ENCODE measurements at regions not wholly inside any gene's neighbourhood (a gene's known extent, or its start where the extent isn't known, plus 50 kb on each side); places are given as distances from the start of the nearest gene placed in this dataset.

DNA sequence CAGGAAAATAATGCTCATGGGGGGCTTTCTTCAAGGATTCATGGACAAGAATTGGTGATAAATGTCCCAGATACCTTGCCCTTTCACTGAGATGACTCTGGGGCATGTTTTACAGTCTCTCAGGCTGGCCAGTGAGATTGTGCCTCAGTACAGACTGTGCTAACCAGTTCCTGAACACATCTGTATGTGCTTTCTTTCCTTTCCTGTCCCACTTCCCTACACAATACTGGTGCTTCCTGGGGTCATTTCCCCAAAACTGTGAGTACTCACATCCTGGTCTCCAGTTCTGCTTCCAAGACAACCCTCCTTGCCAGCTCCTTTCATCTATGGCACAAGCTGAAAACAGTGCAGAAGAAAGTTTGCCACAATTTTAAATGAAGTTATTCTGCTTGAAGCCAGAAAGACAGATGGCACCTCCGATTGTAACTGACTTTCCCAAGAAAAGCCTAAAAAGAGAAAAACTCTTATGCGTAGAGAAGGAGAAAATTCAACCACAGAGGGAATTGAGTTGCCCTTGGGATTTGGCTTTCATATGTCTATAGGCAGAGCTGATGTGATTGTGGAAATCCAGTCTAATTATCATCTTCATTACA is 134.7 kb downstream of the DRD1 start:
- intact Hi-C loops (cut with DNase I) = no loop called here
- ATAC-seq (no peak), DNase-seq (ENCODE audit: missing footprints) (no peak)

DNA sequence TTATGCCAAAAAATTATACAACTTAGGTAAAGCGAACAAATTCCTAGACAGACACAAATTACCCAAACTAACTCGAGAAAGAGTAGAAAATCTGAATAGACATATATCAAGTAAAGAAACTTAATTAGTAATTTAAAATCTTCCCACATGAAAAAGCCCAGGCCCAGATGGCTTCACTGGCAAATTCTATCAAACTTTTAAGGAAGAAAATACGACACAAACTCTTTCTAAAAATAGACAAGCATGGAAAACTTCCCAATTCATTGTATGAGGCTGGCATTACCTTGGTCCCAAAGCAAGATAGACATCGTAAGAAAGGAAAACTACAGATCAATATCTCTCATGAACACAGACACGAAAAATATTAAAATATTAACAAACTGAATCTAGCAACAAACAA is 135.3 kb downstream of the DRD1 start:
- ATAC-seq = no peak
- intact Hi-C loops (cut with DNase I) = no loop called here
- DNase-seq (ENCODE audit: missing footprints) = no peak

DNA sequence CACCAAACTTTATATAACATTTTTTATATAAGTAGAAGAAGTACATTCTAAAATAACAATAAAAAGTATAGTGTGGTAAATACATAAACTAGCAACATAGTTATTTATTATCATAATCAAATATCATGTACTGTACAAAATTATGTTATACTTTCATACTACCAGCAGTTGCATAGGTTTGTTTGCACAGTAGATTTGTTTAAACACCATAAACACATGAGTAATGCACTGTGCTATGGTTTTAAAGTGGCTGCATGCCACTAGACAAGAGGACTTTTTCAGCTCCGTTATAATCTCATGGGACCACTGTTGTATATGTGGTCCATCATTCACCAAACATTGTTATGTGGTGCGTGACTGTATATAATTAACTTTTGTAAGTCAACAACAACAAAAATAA is 137.6 kb downstream of the DRD1 start:
- DNase-seq (ENCODE audit: missing footprints) = no peak
- intact Hi-C loops (cut with DNase I) = no loop called here
- ATAC-seq = no peak

DNA sequence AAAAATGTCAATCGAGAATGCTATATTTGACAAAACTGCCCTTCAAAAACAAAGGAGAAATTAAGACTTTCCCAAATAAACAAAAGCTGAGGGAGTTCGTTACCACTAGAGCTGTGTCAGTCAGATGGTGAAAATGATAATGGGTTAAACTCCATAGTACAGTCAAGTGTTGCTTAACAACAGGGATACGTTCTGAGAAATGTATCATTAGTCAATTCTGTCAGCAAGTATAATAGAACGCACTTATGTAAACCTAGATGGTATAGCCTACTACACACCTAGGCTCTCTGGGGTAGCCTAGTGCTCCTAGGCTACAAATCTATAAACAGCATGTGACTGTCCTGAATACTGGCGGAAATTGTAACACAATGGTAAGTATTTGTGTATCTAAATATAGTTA is 138.7 kb downstream of the DRD1 start:
- ATAC-seq (no peak), DNase-seq (ENCODE audit: missing footprints) (no peak)
- intact Hi-C loops (cut with DNase I) = no loop called here

DNA sequence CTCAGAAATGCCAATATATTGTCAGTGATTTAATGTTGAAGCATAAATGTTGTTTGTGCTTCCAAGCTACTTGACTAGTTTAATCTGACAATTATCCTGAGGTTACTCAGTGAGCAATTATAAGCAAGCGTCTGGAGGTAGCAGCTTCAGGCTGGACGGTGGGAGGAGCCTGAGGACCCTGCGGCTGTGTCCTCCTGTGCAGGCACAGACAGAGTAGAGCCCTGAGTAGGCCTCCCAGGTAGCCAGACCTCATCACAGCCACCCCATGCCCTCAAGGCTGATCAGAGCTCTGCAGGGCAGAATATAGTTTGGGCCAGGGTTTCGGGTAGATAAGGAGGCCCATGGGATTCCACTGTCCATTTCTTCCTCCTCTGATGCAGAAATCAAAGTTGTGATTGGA is 153.6 kb downstream of the DRD1 start:
- no peak for ATAC-seq

DNA sequence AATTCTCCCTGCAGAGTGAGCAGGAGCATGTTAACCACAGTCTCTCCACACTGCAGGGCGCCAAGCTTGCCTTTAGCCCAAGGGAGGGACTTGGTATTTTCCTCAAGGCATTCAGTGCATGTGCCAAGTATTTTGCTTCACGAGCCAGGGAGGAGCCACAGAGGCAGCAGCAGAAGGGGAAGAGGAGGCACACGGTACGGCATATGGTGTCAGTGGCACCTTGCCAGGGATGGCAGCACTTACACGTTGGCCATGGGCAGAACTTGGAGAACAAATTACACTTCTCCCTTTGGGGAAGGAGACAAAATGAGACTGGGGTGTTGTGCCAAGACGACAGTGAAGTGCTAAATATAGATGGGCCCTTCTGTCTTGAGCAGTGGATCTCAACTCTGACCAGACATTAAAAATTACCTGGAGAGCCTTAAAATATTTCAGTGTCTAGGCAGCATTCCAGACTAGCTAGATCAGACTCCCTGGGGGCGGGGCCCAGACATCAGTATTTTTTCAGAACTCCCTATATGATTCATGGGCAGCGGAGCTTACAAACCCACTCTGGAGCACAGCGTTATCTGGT is 155.8 kb downstream of the DRD1 start:
- intact Hi-C loops (cut with DNase I) = no loop called here
- DNase-seq (ENCODE audit: missing footprints) (no peak), ATAC-seq (no peak)

More for the DNA sequence above, 153.6 kb downstream of the DRD1 start:
- DNase-seq (ENCODE audit: missing footprints) = no peak
- intact Hi-C loops (cut with DNase I) = no loop called here

DNA sequence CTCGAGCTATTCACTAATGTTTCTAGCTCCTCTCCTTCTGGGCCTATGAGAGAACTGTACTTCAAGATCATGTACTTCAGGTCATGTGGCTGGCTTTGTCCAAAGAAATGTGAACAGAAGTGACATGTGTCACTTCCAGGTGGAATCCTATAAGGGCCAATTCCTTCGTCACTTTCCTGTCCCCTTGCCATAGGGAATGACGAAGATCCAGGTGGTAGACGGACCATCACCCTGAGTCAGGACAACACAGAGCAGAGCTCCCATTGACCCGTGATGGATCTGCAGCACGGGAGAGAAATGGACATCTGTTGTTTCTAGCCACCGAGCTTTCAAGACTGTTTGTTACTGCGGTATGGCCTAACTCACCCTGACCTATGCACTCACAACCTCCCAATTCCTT is 157.0 kb downstream of the DRD1 start:
- intact Hi-C loops (cut with DNase I) = no loop called here
- no peak for DNase-seq (ENCODE audit: missing footprints)
- ATAC-seq = no peak

DNA sequence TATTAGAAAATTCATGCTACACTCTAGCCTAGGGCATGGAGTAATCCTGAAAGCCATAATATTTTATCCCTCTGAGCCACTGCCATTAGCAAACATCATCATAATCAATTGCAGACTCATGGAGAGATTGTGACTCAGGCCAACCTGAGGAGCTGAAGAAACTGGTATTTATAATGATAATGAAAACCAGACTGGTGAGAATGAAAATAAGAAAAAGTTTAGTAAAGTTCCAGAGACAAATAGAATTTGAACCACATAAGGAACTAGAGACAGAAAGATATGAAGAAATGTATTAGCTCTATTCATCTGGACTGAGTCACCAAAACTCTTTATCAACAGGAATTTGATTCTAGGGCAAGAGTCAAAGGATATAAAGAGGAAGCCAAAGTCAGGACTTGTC is 158.7 kb downstream of the DRD1 start:
- DNase-seq (ENCODE audit: missing footprints) (no peak), ATAC-seq (no peak)
- intact Hi-C loops (cut with DNase I) = no loop called here

DNA sequence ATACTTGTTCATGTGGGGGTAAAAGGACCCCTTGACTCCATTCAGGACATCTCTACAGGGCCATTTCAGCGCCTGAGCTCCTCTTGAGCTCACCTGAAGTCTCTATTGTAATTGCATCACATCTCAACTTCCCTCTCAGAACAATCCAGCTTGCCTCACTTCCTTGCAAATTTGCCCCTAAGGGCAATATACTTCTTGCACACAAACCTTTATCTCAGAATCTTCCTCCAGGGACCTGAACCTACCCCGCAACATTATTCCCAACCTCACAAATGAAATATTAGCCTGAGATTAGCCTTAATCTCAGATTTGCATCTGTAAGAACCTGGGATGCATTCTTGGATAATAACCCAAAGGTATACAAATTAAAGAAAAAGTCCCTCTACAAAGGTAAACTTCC is 159.2 kb downstream of the DRD1 start:
- ATAC-seq (no peak), DNase-seq (ENCODE audit: missing footprints) (no peak)

DNA sequence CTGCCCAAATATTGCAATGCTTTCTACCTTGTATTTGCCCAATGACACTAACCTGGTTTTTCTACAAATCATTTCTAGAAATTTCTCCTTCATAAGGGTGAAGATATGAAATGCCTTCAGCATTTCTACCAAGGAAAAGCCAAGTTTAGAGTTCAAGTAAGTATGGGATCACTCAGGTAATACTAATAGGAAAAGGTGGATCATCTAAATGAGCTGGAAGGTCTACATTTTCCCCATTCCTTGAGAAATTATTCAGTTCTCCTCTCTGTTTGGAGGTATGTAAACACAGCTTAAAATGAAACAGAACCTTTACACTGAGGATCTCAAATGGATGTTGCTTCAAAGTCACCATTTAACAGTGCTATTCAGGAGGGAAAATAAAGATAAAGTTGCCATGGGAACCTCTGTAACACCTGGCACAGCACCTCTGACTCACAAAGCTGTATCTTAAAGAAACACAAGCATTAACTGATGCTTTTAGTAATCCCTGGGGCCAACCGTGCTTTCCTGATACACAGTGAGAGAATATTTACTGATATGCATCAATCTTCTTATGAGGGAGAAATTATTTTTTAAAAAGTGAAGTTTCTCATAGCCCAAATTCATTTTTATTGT is 161.3 kb downstream of the DRD1 start:
- intact Hi-C loops (cut with DNase I) = no loop called here
- no peak for ATAC-seq
- no peak for DNase-seq (ENCODE audit: missing footprints)

More for the DNA sequence above, 159.2 kb downstream of the DRD1 start:
- intact Hi-C loops (cut with DNase I) = no loop called here

DNA sequence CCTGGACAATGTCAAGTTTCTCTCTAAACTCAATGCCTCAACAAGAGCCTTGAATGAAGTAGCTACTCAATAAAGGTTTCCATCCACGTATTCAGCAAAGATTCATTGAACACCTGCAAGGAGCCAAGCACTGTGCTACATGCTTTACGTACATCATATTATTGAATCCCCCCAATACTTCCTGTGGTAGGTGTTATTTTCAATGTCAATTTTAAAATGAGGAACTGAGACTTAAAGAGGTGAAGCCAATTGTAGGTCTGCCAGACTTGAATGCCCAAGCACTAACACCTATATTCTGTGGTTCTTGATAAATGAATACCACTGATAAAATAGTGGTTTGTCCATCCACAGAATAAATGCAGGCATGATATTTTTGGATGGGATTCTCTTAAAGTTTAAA is 162.3 kb downstream of the DRD1 start:
- intact Hi-C loops (cut with DNase I) = no loop called here
- DNase-seq (ENCODE audit: missing footprints) (no peak), ATAC-seq (no peak)

DNA sequence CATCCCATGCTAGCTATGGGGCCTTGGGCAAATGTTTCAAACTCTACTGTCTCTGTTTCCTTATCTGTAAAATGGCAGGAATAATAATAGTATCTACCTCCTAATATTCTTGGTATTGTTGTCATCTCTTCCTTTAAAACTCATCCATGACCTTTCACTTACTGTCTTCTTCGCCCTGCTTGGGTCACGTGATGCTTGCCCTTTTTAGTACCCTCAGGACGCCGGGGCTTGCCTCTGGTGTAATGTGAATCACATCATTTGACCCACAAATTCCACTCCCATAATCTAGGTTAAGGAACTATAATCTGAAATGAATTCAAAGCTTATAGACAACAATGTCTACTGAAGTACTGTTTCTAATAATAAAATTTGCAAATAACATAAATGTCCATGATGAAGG is 162.7 kb downstream of the DRD1 start:
- no peak for ATAC-seq
- no peak for DNase-seq (ENCODE audit: missing footprints)
- intact Hi-C loops (cut with DNase I) = no loop called here

DNA sequence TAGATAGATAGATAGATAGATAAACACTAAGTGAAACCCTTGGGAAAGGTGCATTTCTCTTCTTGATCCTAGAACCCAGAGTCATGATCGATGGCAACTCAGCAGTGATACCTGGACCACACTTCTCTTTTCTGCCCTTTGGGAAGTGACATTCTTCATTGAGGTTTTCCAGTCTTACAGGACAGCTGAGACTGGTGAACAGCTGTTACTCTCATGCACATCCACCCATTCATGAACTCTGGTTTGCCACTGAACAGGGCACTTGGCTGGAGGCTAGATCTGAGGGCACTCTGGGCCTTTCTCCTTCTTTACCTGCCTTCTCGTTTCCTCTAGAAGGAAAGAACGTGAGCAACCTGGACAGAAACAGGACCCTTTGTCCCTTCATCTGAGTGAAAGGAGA is 164.5 kb downstream of the DRD1 start:
- ATAC-seq = no peak
- no peak for DNase-seq (ENCODE audit: missing footprints)
- intact Hi-C loops (cut with DNase I) = no loop called here

DNA sequence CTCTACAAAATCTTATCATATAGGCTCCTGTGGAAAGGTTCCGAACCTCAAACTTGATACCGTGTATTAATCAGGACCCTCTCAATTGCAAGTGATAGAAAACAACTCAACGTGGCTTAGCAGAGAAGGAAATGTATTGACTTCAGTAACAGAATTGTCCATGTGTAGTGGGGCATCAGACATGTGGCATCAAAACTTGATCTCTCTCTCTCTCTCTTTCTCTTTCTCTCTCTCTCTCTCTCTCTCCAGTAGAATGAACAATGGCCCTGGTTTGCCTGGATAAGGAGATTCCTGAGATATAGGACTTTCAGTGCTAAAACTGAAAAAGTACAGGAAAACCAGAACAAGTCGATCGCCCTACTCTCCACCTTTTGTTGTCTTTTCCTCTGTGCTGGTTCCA is 168.2 kb downstream of the DRD1 start:
- no peak for DNase-seq (ENCODE audit: missing footprints)
- intact Hi-C loops (cut with DNase I) = no loop called here
- ATAC-seq = no peak

DNA sequence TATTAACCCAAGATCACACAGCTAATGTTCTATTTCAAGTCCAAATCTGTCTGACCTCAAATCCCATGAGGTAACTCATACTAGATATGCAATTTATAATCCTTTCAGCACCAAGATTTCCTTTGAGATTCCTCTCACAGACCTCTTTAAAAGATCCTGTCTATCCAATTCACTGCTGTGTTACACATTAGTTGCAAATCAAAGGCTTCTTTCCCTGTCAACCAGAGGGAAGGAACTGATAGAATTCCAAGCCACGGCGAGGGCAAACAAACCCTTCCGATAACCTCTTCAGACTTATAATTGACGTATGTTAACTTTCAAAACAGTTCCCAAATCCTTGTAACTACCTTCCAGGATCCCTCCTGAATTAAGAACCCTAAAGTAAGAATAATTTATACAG is 168.9 kb downstream of the DRD1 start:
- no peak for ATAC-seq
- intact Hi-C loops (cut with DNase I) = no loop called here
- no peak for DNase-seq (ENCODE audit: missing footprints)

DNA sequence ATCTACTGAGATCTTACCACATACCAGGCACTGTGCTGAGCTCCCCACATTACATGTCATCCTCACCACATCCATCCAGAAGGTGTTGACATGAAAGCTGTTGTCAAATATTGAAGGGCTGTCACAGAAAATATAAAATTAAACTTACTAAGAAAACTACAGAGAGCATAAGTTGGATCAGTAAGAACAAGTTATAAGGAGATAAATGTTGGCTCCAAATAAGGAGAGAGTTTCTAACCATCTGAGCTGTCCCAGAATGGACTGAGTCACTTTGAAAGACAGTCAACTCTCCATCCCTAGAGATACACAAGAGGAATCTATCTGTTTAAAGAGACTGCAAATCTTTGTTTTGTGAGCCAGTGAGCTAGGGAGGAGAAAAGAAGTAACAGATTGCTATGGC is 169.8 kb downstream of the DRD1 start:
- no peak for ATAC-seq
- intact Hi-C loops (cut with DNase I) = no loop called here
- no peak for DNase-seq (ENCODE audit: missing footprints)

DNA sequence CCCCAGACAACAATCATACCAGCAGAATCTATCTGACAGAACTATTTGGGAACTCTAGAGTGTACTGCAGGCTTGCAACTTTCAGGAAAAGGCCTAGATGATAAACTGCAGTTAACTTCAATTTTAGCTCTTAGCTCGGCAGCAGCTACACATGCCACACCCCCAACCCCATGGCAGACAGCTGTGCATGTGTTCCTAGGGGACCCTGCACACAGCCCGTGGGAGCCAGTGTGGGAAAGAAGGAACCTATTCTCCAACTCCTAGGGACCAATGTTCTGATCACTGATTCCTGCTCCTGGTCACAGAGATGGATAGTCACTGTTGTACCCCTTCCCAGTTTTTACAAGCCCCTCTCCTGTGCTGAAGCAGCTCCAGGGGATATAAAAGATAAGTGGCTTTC is 179.6 kb downstream of the DRD1 start:
- ATAC-seq (no peak), DNase-seq (ENCODE audit: missing footprints) (no peak)
- intact Hi-C loops (cut with DNase I) = no loop called here

DNA sequence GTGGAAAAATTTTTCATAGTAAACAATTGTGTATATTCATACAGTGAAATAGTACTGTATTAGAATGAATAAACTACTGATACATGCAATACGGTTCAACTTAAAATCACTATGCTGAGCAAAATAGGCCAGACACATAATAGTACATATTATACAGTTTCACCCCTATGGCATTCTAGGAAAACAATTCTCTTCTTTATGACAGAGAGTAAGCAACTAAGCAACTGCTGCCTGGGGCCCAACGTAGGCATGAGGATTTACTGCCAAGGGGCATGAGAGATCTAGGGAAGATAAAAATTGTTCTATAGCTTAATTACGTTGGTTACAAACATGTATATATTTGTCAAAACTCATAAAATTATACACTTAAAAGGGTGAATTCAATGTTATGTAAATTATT is 180.2 kb downstream of the DRD1 start:
- DNase-seq (ENCODE audit: missing footprints) (no peak), ATAC-seq (no peak)
- intact Hi-C loops (cut with DNase I) = no loop called here

DNA sequence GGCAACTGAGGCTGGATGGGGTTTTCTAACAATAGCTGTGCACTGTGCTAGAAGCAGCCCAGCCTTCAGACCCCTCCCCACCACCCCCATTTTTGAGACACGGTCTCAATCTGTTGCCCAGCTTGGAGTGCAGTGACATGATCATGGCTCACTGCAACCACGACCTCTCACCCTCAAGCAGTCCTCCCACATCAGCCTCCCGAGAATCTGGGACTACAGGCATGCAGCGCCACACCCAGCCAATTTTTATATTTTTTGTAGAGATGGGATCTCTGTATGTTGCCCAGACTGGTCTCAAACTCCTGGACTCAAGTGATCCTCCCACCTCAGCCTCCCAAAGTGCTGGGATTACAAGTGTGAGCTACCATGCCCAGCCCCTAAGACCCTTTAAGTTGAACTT is 182.5 kb downstream of the DRD1 start:
- ATAC-seq (no peak), DNase-seq (ENCODE audit: missing footprints) (no peak)
- intact Hi-C loops (cut with DNase I) = no loop called here

DNA sequence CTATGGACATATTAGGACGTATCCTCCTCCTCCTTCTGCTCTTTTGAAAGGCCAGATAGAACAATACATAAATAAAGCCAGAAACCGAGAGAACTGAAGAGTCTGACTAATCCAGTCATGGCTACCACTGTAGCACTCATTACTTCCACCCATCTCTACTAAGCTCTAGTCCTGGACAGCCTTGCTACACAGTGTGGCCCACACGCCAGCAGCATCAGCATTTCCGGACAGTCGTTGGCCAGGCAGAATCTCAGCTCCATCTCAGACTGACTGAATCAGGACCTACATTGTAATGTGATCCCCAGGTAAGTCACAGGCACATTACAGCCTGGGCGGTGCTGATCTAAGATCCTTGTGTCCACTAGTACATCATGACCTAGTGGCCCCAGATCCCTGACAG is 182.9 kb downstream of the DRD1 start:
- no peak for DNase-seq (ENCODE audit: missing footprints)
- intact Hi-C loops (cut with DNase I) = no loop called here
- ATAC-seq = no peak

DNA sequence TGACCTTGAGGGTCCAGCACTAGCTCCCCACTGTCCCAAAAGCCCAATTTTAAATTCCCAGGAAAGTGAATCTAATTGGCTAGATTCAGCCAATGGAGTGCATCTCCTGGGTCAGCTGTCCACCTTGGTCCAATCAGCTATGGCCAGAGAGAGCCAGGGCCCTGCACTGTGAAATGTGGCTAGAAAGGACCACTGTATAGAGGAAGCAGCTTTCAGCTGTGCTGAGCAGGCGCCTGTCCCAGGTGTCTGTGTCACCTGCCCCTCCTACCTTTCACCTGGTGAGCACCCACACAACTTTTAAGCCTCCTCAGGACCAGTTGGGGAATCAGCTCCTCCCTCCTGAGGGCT is 186.2 kb downstream of the DRD1 start:
- intact Hi-C loops (cut with DNase I) = no loop called here
- ATAC-seq (no peak), DNase-seq (ENCODE audit: missing footprints) (no peak)

All from Right ventricle myocardium inferior (tissue), 1 donor.